ENCODE measurements at regions not wholly inside any gene's neighbourhood (a gene's known extent, or its start where the extent isn't known, plus 50 kb on each side); places are given as distances from the start of the nearest gene placed in this dataset.

DNA sequence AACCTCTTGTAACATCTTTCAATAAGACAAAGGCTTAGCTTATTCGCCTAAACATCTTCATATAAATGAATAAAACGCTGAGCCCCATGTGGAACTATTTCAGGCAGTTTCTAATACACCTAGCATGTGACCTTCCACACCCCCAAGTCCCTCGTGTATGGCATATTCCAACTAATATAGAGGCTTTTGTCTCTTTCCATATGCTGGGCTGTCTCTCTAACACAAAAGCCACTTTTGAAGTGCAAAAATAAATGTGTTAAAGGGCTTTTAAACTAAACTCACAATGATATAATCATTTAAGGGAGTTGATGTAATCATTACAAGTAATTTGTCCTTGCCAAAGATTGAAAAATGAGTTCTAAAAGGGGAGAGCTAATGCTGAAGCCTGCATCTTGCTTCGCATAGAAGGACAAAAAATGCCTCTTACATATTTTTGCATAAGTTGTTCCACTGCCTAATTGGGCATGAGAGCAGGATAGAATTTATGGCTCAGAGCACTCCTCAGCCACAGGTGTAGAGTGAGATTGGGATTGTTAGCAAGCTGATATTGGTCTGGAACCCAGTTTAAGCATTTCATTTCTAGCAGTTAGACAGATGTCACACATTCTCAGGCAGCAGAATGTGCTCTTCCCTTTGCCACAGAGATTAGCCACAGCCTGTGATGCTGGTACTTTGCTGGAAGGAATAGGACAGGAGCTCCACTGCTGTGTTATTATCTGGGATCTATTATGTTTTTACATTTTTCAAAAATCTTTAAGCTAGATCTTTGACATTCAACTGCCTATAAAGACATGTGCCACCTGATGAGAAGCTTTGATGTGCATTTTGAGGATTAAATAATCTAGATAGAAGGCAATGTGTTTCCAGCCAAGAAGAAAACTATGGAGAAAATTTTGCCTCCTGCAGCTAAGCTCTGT is 1044.4 kb downstream of the ADGRL2 start:
- DNase-seq: no peak

DNA sequence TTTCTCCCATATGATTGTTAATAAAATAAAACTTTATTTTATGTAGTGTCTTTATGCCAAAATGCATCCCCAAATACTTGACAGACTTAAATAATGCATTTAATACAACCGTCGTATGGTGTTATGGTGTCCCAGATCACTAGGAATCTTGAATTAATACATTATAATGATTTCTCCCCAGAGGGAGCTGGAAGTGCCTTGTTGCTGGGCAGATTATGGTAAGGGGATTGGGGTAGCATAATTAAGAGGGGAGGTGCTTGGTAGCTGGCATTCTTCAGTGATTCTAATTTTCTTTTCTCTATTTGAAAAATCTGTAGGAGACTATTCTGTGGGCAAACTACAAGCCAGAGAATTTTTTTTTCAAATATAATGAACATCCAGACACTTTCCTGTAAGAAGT is 1043.7 kb downstream of the ADGRL2 start:
- DNase-seq: no peak

DNA sequence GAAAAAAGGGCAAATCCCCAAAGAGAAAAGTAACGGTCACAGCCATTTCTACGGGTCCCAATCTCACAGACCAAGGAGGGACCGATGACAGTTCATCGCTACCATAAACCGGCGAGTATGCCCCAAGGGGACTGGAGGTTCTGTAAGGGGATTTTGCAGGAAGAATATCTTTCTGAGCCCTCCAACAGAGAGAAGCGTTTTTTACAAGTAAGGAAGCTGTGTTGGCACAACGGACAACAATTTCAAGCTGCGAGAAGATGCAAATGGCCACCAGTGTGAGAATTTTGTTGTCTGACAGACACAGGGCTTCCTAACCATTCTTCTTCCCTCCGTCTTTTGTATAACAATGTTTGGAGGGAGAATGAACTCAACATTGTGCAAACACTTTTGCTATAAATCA is 1043.1 kb downstream of the ADGRL2 start:
- DNase-seq: no peak

DNA sequence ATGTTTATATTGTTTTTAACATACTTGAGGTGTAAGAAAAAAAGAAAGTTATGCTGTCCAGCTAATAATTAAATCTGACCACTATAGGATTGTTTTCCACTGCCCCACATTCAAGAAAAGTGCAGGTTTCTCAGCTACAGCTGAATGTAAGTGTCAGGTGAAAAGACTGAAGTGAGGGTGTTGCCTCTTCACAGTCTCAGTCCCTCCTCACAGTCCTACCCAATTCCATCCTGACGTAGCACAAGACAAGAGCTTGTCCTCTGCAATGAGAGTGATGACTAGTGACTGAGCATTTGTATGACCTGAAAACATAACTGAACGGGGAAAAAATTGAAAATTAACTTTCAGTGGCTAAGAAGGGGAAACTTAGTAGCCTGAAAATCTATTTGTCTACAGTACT is 1039.5 kb downstream of the ADGRL2 start:
- no peak for DNase-seq

DNA sequence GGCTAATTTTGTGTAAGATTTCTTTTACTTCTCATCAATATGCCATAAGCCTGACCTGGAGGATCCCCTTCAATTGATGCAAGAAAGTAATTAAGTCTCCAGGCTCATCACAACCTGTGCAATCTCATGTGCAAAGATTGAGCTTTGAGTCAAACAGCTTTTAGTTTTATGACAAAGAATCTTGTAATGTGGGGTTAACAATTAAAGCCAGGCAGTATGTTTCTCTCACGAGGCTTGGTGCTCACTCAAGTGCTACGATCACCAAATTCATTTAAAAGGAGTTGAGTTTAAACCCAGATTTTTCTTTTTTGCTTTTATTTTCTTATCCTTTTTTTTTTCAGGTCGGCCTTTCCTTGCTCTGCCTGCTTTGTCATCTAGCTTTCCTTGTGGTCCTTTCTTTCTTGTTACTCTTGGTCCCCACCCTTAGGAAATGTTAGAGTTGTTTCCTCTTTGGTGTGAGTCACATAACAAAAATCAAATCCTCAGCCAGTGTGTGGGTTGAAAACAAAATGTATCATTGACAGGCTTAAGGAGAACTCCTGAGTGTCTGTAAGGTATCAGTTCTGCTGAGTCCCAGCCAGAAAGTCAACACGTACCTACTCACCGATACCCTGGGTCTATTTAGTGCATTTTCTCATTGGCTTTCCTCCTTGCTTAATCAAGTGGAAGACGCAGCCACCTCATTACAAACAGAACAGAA is 1037.2 kb downstream of the ADGRL2 start:
- no peak for DNase-seq

DNA sequence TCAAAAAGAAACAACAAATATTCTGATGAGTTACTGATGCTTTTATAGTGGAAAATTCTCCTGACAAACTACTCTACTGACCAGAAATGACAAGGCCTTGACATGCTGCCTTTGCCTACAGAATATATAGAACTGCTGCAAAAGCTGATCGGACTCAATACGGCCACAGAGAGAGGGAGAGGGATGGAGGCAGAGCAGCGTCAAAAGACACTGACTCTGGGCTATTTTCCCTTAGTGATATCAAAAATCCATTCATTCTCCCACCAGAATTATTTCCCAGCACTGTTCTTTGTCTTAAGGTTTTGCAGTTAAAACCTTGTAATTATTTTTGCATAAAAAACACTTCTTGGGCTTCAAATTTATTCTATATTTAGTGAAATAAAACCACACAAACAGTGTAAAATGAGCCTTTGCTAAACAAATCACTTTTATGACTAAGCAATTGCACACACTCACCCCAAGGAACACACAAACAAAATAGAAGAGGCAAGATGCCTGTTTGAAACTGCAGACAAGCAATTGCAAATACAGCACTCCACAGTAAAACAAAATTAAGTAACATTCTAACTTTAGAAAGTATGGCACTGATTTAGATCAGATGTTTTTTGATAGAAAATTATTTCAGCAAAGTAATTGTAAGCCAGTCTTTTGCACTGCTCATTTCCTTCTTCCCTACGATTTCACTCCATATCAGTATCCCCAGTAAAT is 1036.4 kb downstream of the ADGRL2 start:
- DNase-seq: no peak

DNA sequence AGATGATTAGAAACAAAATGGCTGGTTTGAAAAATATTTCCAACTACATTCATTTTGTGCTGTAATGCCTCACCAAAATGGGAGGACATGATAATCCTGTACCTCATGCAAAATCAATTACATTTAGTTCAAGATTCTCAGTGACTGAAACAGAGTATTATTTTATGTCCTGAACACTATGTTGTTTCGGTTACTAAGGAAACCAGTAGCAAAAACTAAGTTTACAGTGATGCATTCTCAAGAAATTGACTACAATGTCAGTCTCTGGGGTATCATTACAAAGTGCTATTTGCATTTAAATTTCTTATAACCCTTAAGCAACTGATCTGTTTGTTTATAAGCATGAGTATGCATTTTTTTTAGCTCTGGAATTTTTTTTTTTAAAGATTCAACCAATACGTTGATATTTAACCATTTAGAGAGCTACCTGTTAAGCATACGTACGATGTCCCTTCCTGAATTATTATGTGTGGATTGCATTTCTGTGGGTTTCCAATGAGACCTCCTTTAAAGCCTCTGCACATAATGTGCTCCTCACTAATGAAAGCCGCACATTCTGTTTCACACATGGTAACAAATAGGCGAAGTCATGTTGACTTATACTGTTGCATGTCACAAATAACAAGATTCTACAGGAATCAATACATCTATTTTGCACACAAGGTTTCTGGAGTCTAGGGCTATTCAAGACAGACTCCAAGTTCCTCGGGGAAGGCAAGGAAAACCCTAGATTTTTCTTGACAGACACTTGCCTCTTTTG is 1035.7 kb downstream of the ADGRL2 start:
- no peak for DNase-seq

DNA sequence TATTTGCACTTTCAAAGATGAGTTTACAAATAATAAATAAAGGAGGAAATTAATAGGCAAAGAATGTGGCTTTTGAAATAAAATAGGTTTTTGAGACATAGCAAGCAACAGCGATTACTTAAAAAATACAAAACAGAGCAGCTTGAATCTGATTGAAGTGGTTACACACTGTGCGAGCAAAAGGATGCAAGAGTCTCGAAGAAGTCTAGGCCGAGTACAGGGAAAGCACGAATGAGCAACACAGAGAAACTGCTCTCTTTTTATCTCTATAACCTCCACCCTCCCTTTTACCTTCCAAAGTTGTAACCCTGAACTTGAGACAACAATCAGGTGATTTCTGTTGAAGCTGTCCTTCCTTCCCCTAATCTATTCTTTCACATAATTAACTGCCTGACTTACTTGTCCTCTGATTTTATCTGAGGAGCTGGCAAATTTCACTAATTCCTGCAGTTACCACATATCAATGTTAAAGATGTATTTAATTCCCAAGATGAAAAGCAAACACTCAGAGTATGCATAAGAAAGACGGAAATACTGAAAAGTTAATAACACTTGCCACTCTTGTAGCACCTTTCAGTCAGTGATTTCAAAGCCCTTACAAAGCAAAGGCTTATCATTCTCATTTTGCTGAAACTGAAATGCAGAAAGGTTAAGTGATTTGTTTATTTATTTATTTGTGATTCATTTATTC is 1030.1 kb downstream of the ADGRL2 start:
- no peak for DNase-seq

DNA sequence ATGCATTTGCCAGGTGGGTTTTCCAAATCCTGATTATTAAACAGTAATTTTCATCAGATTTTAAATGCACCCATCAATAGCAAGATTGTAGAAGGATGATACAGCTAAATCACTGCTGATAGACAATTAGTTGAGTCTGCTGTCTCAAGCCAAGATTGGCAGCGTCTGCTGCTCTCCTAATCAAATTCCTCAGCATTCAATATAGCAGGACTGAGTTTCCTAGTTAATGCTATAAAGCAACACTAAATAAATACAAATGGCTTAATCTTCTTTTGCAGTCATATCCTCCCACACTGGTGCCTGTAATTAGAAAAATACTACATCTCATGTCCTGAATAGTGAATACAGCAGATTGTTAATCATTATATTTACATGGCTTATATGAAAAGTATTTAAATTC is 1028.8 kb downstream of the ADGRL2 start:
- DNase-seq: no peak

DNA sequence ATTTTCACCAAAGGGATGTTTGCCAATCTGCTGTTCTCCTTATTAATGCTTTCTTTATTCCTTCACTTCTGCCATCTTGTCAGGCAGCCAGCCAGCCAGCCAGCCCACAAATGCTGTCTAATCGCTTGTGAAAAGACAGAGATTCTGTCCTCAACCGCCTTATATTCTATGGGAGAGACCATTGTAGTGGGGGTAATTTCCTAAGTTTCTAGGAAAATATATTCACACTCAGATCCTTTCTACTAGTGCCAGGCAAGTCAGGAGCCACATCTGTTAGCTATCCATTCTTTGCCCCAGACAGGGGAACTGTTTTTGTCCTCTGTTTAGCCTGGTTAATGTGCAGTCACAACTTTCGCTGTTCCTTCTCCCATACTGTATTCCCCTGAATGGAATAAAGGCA is 1023.1 kb downstream of the ADGRL2 start:
- no peak for DNase-seq

DNA sequence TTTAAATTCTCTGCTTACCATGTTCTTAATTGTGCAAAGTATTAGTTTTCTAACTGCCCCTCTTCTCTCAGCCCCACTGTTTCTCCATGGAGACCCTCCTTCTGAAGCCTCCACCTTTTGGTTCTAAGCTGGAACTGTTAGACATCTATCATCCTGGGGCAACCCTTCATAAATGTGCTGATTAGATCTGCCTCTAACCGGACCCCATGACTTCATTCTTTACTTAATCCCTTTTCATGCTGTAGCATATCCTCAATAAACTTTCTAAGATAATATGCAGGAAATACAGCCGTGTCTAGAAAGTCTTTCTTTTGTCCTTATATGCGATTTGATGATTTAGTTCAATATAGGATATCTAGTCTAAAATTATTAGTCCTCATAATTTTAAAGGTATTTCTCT is 1020.1 kb downstream of the ADGRL2 start:
- DNase-seq: no peak

DNA sequence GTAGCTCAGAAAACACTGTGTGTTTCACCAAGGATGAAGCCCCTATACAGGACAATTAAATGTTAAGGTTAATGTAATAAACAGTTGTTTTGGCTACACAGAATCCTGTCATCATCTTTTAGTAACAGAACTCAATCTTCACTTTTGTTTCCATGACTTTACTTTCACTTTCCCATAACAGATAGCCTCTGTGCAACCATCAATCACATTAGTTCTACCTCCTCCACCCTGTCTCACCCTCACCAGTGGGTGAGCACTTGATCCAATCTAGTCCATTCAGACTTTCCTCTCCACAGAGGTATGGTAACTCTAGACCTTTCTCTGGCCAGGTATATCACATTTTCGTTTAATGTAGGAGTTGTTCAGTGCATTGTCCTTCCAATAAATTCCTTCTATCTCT is 1018.5 kb downstream of the ADGRL2 start:
- DNase-seq: no peak

DNA sequence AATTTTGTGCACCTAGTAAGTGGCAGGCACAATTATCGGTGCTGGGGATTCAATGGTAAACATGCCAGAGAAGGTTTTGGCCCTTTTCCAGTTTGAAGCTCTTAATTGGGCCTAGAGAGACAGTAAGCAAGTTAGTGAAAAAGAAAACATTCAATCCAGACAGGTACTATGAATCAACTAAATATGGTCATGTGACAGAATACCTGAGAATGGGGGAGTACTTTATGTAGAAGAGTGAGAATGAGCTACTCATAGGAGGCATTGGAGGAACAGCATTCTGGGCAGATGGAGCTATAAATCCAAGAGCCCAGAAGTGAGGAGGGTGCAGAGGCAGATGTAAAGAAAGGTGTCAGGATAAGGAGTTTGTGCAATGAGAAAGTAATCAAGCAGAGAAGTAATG is 1017.9 kb downstream of the ADGRL2 start:
- DNase-seq: no peak

DNA sequence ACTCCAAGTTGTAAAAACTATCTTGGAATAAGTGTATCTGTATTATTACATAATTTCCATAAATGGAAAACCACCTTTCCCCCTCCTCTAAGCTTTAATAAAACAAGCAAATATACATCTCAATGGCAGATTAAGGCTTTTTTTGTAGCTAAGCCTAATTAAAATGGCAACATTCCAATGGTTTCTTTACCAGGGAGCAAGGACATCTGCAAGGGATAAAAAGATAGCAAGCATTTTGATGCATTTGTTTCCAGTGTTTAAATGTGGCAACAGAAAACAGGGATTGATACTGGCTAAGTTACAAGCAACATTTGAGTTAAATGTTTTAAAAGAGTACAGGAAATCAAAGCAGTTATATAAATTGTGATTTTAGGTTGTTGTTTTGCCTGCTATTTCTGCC is 1012.7 kb downstream of the ADGRL2 start:
- no peak for DNase-seq

DNA sequence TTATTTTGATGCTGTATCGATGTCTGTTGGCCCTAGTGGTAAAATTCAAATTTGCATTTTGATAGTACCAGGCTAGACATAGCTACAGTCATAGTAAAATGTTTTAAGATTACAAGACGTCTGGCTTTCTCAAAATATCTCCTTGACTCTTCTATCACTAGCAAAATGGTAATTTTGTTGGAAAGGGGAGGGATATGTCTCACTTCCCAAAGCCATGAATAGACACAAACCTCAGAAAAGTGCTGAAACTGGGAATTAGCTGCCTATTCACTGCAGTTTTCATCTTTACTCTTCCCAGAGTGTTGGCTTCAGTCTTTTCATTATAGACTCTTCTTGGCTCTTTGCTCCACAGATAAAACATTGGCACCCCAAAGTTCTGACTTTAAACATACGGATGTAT is 1009.9 kb downstream of the ADGRL2 start:
- no peak for DNase-seq

DNA sequence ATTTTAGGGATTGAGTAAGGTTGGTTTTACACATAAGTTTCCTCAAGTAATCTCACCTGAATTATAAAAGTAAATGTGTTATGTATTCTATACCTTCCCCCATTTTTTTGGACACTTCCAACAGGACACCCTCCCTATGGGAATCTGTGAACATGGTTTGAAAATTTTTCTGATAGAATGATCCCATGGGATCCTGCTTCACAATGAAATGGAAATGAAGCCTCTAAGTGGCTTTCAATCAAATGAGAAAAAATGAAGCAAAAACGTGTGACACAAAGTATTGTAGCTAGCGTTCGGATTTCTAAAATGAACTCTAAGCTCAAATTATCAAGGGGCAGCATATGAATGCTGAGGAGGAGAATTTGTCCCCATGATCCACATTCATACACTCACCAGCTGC is 1006.8 kb downstream of the ADGRL2 start:
- no peak for DNase-seq

DNA sequence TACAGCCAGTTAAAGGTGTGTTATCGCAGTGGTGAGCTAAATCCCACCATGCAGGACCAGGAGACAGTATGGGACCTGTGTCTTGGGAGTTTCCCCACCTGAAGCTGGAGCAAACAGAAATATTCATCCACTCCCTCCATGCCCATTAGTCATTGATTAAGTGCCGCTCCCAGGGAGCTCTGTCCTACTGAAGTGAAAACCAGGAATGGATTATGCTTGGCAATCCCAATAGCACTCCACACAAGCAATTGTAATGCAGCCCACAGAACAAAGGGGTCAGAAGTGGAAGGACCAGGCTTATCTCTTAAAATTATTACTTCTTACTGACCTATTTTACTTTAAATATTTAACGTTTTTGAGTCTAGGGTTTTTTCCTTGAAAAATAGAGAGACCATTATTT is 1005.4 kb downstream of the ADGRL2 start:
- DNase-seq: no peak

DNA sequence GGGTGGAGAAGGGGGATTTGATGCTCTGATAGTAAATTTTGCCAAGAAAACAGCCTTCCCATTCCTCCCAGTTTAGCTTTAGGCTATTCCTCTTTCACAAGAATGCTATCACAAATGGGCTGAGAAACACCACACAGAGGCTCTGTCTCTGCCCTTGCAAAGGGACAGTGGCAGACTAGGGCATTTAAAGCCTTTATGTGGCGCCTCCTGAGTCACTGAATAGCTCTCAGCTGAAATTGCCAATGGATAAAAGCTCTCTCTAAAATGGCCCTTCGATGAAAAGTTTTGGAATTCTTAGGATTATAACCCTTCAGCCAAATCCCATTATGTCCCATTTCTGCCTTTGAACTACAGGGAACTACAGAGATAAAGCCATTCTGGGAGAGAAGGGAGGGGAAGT is 1000.4 kb downstream of the ADGRL2 start:
- DNase-seq: no peak

DNA sequence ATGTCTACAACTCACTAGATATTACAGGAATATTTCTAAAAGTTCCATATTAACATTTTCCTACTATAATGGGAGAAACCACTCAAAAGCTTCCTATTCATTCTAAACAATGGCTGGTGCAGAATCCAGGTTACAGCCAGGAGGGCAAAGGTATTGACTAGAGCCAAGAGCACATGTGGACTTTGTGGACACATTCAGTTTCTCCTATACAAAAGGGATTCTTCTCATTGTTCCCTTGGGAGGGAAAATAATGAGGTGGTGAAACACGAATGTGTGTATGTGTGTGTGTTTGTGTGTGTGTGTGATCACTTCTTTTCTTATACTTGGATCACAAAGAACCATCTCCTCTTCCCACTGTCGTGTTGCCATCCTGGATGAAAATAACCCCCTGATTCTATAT is 1000.0 kb downstream of the ADGRL2 start:
- DNase-seq: no peak

DNA sequence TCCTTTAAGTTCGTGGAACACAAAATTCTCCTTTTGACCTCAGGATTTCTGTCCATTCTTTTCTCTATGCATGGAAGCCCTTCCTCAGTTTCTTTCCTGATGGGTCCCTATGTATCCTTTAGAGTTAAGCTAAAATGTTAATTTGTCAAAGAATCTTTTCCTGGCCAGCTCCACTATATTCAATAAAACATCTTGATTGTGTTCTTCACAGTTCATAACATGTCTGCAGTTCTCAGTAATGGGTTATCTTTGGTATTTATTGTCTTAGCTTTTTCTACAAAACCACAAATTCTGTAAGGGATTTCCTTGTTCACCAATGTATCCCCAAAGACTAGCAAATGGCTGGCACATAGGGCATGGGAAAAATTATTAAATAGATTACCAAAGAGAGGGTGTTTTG is 998.5 kb downstream of the ADGRL2 start:
- no peak for DNase-seq

DNA sequence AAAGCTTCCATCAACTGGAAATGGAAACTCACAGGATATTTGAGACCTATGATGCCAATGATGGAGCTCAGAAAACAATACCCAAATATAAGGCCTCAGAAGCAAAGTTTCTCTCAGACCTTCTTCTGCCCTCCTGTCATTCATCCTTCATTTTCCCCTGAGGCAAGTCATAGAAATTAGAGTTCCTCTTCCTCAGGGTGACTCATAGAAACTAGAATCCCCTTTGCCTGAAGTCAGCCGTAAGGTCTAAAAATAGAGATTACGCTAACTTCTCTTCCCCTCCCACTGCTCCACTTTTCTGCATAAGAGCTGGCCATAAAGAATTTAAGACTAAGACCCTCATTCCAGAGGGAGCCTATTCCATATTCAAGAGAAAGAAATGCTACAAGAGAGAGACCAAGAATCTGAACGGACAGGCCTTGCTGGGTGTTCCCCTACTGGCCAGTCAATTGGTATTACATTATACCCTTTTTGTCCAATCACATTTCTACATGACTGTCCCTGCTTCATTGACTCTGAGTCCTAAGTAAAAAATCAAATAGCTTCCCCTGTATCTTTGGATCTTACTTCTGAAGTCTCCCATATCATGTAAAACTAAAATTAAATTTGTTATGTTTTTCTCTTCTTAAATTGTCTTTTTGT is 994.9 kb downstream of the ADGRL2 start:
- no peak for DNase-seq

DNA sequence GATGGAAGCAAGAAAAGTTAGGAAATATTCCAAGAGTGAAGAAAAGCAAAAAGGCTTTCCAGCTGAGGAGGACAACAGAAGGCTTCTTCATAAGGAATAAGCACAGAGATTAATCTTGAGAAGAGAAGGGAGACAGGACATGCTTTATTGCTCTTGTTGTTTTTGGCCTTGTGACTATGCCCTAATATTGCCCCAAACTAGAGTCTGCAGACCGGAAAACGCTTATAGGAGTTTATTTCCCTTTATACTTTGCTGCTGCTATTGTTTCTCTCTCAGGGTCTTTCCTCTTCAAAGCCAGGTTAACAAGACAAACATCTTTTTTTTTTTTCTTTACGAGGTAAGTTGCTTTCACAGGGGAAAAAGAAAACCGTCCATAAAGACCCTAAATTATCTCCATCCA is 991.4 kb downstream of the ADGRL2 start:
- DNase-seq: no peak
